ENCODE measurements at regions not wholly inside any gene's neighbourhood (a gene's known extent, or its start where the extent isn't known, plus 50 kb on each side); places are given as distances from the start of the nearest gene placed in this dataset.

DNA sequence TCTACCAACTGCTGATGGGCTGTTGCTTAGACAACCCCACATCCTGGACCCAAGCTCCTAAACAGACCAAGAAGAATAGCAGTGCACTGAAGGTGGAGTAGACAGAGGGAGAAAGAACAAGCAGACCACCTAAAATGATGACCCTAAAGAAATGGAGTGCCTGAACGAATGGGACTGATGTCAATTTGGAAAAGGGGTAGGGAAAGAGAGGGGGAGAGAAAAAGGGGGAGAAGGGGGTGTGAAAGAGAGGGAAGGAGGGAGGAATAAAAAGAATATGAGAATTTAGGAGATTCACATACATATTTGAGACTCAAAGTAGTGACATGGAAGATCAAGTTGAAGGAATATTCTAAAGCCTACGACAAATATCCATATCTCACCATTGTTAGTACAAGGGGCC is 144.4 kb upstream of the DUSP10 start (continued):
- TF ChIP-seq, protein P1, sequence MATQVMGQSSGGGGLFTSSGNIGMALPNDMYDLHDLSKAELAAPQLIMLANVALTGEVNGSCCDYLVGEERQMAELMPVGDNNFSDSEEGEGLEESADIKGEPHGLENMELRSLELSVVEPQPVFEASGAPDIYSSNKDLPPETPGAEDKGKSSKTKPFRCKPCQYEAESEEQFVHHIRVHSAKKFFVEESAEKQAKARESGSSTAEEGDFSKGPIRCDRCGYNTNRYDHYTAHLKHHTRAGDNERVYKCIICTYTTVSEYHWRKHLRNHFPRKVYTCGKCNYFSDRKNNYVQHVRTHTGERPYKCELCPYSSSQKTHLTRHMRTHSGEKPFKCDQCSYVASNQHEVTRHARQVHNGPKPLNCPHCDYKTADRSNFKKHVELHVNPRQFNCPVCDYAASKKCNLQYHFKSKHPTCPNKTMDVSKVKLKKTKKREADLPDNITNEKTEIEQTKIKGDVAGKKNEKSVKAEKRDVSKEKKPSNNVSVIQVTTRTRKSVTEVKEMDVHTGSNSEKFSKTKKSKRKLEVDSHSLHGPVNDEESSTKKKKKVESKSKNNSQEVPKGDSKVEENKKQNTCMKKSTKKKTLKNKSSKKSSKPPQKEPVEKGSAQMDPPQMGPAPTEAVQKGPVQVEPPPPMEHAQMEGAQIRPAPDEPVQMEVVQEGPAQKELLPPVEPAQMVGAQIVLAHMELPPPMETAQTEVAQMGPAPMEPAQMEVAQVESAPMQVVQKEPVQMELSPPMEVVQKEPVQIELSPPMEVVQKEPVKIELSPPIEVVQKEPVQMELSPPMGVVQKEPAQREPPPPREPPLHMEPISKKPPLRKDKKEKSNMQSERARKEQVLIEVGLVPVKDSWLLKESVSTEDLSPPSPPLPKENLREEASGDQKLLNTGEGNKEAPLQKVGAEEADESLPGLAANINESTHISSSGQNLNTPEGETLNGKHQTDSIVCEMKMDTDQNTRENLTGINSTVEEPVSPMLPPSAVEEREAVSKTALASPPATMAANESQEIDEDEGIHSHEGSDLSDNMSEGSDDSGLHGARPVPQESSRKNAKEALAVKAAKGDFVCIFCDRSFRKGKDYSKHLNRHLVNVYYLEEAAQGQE (IDR thresholded peaks at IDR 0.05; ENCODE audit: low read depth): no peak

DNA sequence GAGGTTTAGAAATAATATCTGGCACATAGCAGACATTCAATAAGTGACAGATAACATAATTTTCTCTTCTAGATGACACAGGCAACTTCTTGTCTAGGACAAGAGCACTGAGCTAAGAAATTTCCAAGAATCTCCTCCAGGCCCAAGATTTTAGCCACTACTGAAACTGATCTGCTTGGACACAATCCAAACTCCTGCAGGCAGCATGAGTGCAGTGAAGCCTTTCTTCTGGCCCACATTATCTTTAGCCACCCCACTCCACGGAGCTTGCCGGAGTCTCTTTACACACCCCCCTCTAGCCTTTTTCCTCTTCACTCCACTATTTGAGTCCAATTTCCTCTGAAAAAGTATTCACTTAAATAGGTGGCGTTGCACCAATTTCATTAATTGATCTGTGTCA is 142.9 kb upstream of the DUSP10 start:
- intact Hi-C loops (cut with micrococcal nuclease): no loop called here
- DNase-seq (ENCODE audit: low read depth, low spot score): no peak
- Histone ChIP-seq H3K79me2 (ENCODE audit: insufficient read depth, low read length) (no peaks in the 10 kb centered on the region), H3K9me3 (ENCODE audit: control insufficient read depth in 1 of 2, insufficient read depth in 1 of 2, low read depth in 1 of 2, low read length in 2 of 2) (no peaks in the 10 kb centered on the region), H3K9ac (ENCODE audit: low read length) (no peak overlapping the region), H4K20me1 (ENCODE audit: insufficient read depth) (no peaks in the 10 kb centered on the region), H3K27me3 (ENCODE audit: insufficient read depth, low read length) (no peaks in the 10 kb centered on the region), H3K9me2 (ENCODE audit: insufficient read depth) (no peaks in the 10 kb centered on the region), H3K27ac (ENCODE audit: low read depth, low read length) (no peak overlapping the region), H3K4me2 (ENCODE audit: low read length) (no peak overlapping the region), H2AFZ (ENCODE audit: low read depth, low read length, poor library complexity, severe bottlenecking) (no peak overlapping the region), H3K4me1 (ENCODE audit: control insufficient read depth in 1 of 2, insufficient read depth in 2 of 2, low read length in 2 of 2) (peaks cover 5 to 14% of the 10 kb centered on the region in 2 experiments; a peak in 3 of 4 replicates), H3K4me3 (replicated peaks in 1 of 2; ENCODE audit: low read depth in 1 of 2, low read length in 2 of 2) (no peak overlapping the region), H3K36me3 (ENCODE audit: control insufficient read depth in 1 of 2, insufficient read depth in 2 of 2, low read length in 2 of 2) (no peaks in the 10 kb centered on the region)
- no peak for ATAC-seq
- TF ChIP-seq JUND (IDR thresholded peaks at IDR 0.05) (no peak), EZH2phosphoT487 (IDR thresholded peaks at IDR 0.05; ENCODE audit: borderline replicate concordance) (no peak), CEBPB (IDR thresholded peaks at IDR 0.05; ENCODE audit: low read depth) (no peak), YY1 (IDR thresholded peaks at IDR 0.05; ENCODE audit: extremely low read depth, insufficient replicate concordance, low read depth, low read length) (no peak), FOSL1 (IDR thresholded peaks at IDR 0.05; ENCODE audit: low read depth) (no peak), ELF1 (IDR thresholded peaks at IDR 0.05; ENCODE audit: borderline replicate concordance, low read depth) (no peak), CBX3 (IDR thresholded peaks at IDR 0.05; ENCODE audit: low read depth) (no peak)
- TF ChIP-seq, protein P2, sequence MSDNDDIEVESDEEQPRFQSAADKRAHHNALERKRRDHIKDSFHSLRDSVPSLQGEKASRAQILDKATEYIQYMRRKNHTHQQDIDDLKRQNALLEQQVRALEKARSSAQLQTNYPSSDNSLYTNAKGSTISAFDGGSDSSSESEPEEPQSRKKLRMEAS (IDR thresholded peaks at IDR 0.05): no peak
- POLR2A ChIA-PET: no interaction called here
- CTCF ChIA-PET: no interaction called here
- RAD21 ChIA-PET (ENCODE audit: low non-redundant PET in 1 of 2, low total read pairs in 2 of 2, uncharacterized antibody in 2 of 2, unreplicated experiment in 2 of 2): no interaction called here
- BruUV-seq (replicated peaks): no TSS peak

All from HCT116 (cell line).